HCT116 (cell line): ENCODE measurements at regions not wholly inside any gene's neighbourhood (a gene's known extent, or its start where the extent isn't known, plus 50 kb on each side); places are given as distances from the start of the nearest gene placed in this dataset.

Experiments
- ATAC-seq: fragments of 200-7000 bp; cut with Tn5 transposase; 2 replicates; pipeline ENCODE4 v1.9.1; 2020; ENCODE audit warnings: mild to moderate bottlenecking, moderate library complexity
- BruUV-seq: library from RNA; stranded (reverse); fragments of 400-500 nt; replicated peaks from 2 replicates; lab custom pipeline; 2021; lab: Mats Ljungman, UMichigan
- CTCF ChIA-PET: fragments of 300-600 bp; sonication (Branson Sonifier 250); formaldehyde crosslinking; loops from one replicate; lab custom pipeline; 2021; ENCODE audit warnings: antibody characterized with exemption; lab: Charles Lee
- POLR2A ChIA-PET: fragments of 300-600, 350-600 bp; sonication (Branson Sonifier 250); formaldehyde crosslinking; loops from one replicate; lab custom pipeline; 2021; ENCODE audit warnings: antibody characterized with exemption; lab: Charles Lee
- RAD21 ChIA-PET, 2 experiments: fragments of 300-600 bp; sonication (Branson Sonifier 250); formaldehyde crosslinking; loops; one replicate each; lab custom pipeline; 2023; ENCODE audit warnings: low total read pairs in 2 of 2; ENCODE audit not compliant: uncharacterized antibody in 2 of 2, unreplicated experiment in 2 of 2, low non-redundant PET in 1 of 2; lab: Charles Lee
- DNase-seq: peaks from one replicate; pipeline ENCODE4 v3.0.0-alpha.2; 2010; ENCODE audit warnings: low read depth, low spot score
- H2AFZ ChIP-seq: fragments of 200-600 bp; shearing (Covaris generic), sonication (generic); 2 replicates; pipeline ENCODE4 v1.6.1; 2017; ENCODE audit warnings: low read depth, mixed run types, mixed read lengths, antibody characterized with exemption, low read length; ENCODE audit not compliant: poor library complexity, severe bottlenecking
- H3K27ac ChIP-seq: 2 replicates; pipeline ENCODE4 v1.5.1; 2012; ENCODE audit warnings: low read depth, low read length
- H3K27me3 ChIP-seq: fragments of 200-600 bp; sonication (generic); 2 replicates; pipeline ENCODE4 v1.6.1; 2016; ENCODE audit warnings: mixed run types, low read length, mixed read lengths; ENCODE audit not compliant: insufficient read depth
- H3K36me3 ChIP-seq, 2 experiments: fragments of 200-500 bp in 1 of 2; fragments of 200-600 bp in 1 of 2; sonication (Bioruptor generic) in 1 of 2; sonication (generic) in 1 of 2; 2 replicates each; pipeline versions ENCODE4 v1.5.1 to v1.6.1; 2014 to 2016; ENCODE audit warnings: low read length in 2 of 2, inconsistent platforms in 1 of 2, mixed read lengths in 1 of 2, mixed run types in 1 of 2; ENCODE audit not compliant: insufficient read depth in 2 of 2, control insufficient read depth in 1 of 2
- H3K4me1 ChIP-seq, 2 experiments: fragments of 200-600 bp in 1 of 2; sonication (generic) in 1 of 2; 2 replicates each; pipeline versions ENCODE4 v1.5.1 to v1.6.1; 2012 to 2017; ENCODE audit warnings: low read length in 2 of 2, inconsistent platforms in 1 of 2, mild to moderate bottlenecking in 1 of 2, mixed read lengths in 1 of 2, mixed run types in 1 of 2, moderate library complexity in 1 of 2; ENCODE audit not compliant: insufficient read depth in 2 of 2, control insufficient read depth in 1 of 2
- H3K4me2 ChIP-seq: fragments of 200-600 bp; sonication (generic); 2 replicates; pipeline ENCODE4 v1.6.1; 2017; ENCODE audit warnings: mixed run types, low read length, mixed read lengths
- H3K4me3 ChIP-seq, 2 experiments: fragments of 200-600 bp in 1 of 2; sonication (generic) in 1 of 2; replicated peaks in 1 of 2; 2 replicates each; pipeline ENCODE4 v1.5.1; 2011 to 2016; ENCODE audit warnings: low read length in 2 of 2, control low read depth in 1 of 2, low read depth in 1 of 2, mild to moderate bottlenecking in 1 of 2, mixed read lengths in 1 of 2, mixed run types in 1 of 2
- H3K79me2 ChIP-seq: fragments of 200-600 bp; sonication (generic); 2 replicates; pipeline ENCODE4 v1.6.1; 2017; ENCODE audit warnings: mild to moderate bottlenecking, mixed run types, low read length, moderate library complexity, mixed read lengths; ENCODE audit not compliant: insufficient read depth
- H3K9ac ChIP-seq: fragments of 200-600 bp; sonication (generic); 2 replicates; pipeline ENCODE4 v1.6.1; 2016; ENCODE audit warnings: low read length, mixed read lengths
- H3K9me2 ChIP-seq: fragments of 200-600 bp; sonication (generic), shearing (Covaris generic); 2 replicates; pipeline ENCODE4 v1.6.1; 2017; ENCODE audit warnings: mixed run types, mild to moderate bottlenecking, moderate library complexity; ENCODE audit not compliant: insufficient read depth
- H3K9me3 ChIP-seq, 2 experiments: fragments of 200-500 bp in 1 of 2; fragments of 200-600 bp in 1 of 2; sonication (Bioruptor generic) in 1 of 2; sonication (generic) in 1 of 2; 2 replicates each; pipeline ENCODE4 v1.6.1; 2014 to 2017; ENCODE audit warnings: low read length in 2 of 2, mixed read lengths in 2 of 2, inconsistent platforms in 1 of 2, low read depth in 1 of 2, mild to moderate bottlenecking in 1 of 2, mixed run types in 1 of 2, moderate library complexity in 1 of 2; ENCODE audit not compliant: control insufficient read depth in 1 of 2, insufficient read depth in 1 of 2
- H4K20me1 ChIP-seq: fragments of 200-600 bp; sonication (generic), shearing (Covaris generic); 2 replicates; pipeline ENCODE4 v1.6.1; 2017; ENCODE audit warnings: mixed run types, mild to moderate bottlenecking, moderate library complexity; ENCODE audit not compliant: insufficient read depth
- CBX3 ChIP-seq: IDR thresholded peaks from 2 replicates; pipeline ENCODE4 v1.6.1; 2012; ENCODE audit warnings: low read depth
- CEBPB ChIP-seq: IDR thresholded peaks from 2 replicates; pipeline ENCODE4 v1.6.1; 2012; ENCODE audit warnings: low read depth
- CTCF ChIP-seq, 3 experiments: fragments of 200-600 bp in 1 of 3; sonication (generic) in 1 of 3; IDR thresholded peaks in 2 of 3; conservative IDR thresholded peaks in 1 of 3; 2 replicates each; pipeline ENCODE4 v1.5.1; 2012 to 2017; ENCODE audit warnings: low read depth in 2 of 3, low read length in 2 of 3, antibody characterized with exemption in 1 of 3, borderline replicate concordance in 1 of 3, control low read depth in 1 of 3, mild to moderate bottlenecking in 1 of 3, mixed read lengths in 1 of 3, mixed run types in 1 of 3, moderate library complexity in 1 of 3; ENCODE audit not compliant: insufficient read depth in 1 of 3
- ELF1 ChIP-seq: IDR thresholded peaks from 2 replicates; pipeline ENCODE4 v1.6.1; 2012; ENCODE audit warnings: low read depth, borderline replicate concordance
- EZH2 ChIP-seq: fragments of 200-600 bp; sonication (generic); IDR thresholded peaks from 2 replicates; pipeline ENCODE4 v1.6.1; 2017; ENCODE audit warnings: antibody characterized with exemption, mixed run types
- EZH2phosphoT487 ChIP-seq: fragments of 200-600 bp; IDR thresholded peaks from 2 replicates; pipeline ENCODE4 v1.6.1; 2018; ENCODE audit warnings: antibody characterized with exemption, borderline replicate concordance
- FOSL1 ChIP-seq: IDR thresholded peaks from 2 replicates; pipeline ENCODE4 v1.6.1; 2012; ENCODE audit warnings: low read depth
- JUND ChIP-seq: IDR thresholded peaks from 2 replicates; pipeline ENCODE4 v1.6.1; 2012
- MAX ChIP-seq: IDR thresholded peaks from 2 replicates; pipeline ENCODE4 v1.6.1; 2012
- POLR2A ChIP-seq: IDR thresholded peaks from 2 replicates; pipeline ENCODE4 v1.7.0; 2011; ENCODE audit warnings: borderline replicate concordance; ENCODE audit not compliant: insufficient read depth, insufficient read length; ENCODE audit errors: extremely low read depth
- POLR2AphosphoS5 ChIP-seq: IDR thresholded peaks from 2 replicates; pipeline ENCODE4 v1.6.1; 2011; ENCODE audit warnings: mild to moderate bottlenecking, low read depth, low read length, moderate library complexity
- RAD21 ChIP-seq: IDR thresholded peaks from 2 replicates; pipeline ENCODE4 v1.6.1; 2012; ENCODE audit warnings: low read depth, mild to moderate bottlenecking
- SP1 ChIP-seq: IDR thresholded peaks from 2 replicates; pipeline ENCODE4 v1.6.1; 2012; ENCODE audit warnings: low read depth
- SRF ChIP-seq: IDR thresholded peaks from 2 replicates; pipeline ENCODE4 v1.6.1; 2012; ENCODE audit warnings: low read depth
- TCF7L2 ChIP-seq: IDR thresholded peaks from 2 replicates; pipeline ENCODE4 v1.7.0; 2011; ENCODE audit warnings: borderline replicate concordance, inconsistent platforms; ENCODE audit not compliant: insufficient read depth, insufficient read length; ENCODE audit errors: extremely low read depth
- ZFX ChIP-seq: fragments of 450-650 bp; IDR thresholded peaks from 2 replicates; pipeline ENCODE4 v1.6.1; 2017
- ZNF274 ChIP-seq: fragments of 200-500 bp; sonication (Bioruptor generic); IDR thresholded peaks from 2 replicates; pipeline ENCODE4 v1.6.1; 2014; ENCODE audit warnings: mild to moderate bottlenecking, low read depth, low read length, inconsistent platforms
- intact Hi-C: fragments of 100-400 bp; cut with micrococcal nuclease; formaldehyde crosslinking; loops from 2 replicates; pipeline ENCODE4 v1.10.0; 2022
- TF ChIP-seq, protein P1 (sequence below): IDR thresholded peaks from 2 replicates; pipeline ENCODE4 v1.6.1; 2012
- TF ChIP-seq, protein P2 (sequence below): IDR thresholded peaks from 2 replicates; pipeline ENCODE4 v1.6.1; 2012; ENCODE audit warnings: low read depth
- TF ChIP-seq, protein P3 (sequence below): IDR thresholded peaks from 2 replicates; pipeline ENCODE4 v1.6.1; 2011; ENCODE audit warnings: mild to moderate bottlenecking, low read length, moderate library complexity; ENCODE audit not compliant: insufficient replicate concordance; ENCODE audit errors: extremely low read depth

DNA sequence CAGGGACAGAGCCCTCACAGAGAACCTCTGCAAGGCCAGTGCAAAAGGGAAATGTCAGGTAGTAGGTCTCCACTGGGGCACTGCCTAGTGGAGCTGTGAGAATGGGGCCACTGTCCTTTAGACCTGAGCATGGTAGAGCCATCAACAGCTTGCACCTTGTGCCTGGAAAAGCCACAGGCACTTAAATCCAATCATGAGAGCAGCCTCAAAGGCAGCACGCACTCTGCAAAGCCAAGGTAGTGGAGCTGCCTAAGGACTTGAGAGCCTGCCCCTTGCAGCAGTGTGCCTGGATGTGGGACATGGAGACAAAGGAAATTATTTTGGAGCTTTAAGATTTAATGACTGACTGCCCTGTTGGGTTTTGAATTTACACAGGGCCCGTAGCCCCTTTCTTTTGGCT lies 918.5 kb upstream of the POT1 start:
- no peak overlapping the region for H2AFZ ChIP-seq
- CTCF ChIA-PET: no interaction called here
- H3K9me3 ChIP-seq: no peaks in the 10 kb centered on the region

More for the DNA sequence above, 918.5 kb upstream of the POT1 start:
- H3K9ac ChIP-seq: no peak overlapping the region
- BruUV-seq: no TSS peak
- intact Hi-C loops: no loop called here
- no peak for ATAC-seq
- ChIA-PET POLR2A (no interaction called here), RAD21 (no interaction called here)
- no peaks in the 10 kb centered on the region for H3K27me3 ChIP-seq
- no peak overlapping the region for H3K27ac ChIP-seq
- DNase-seq: no peak
- H3K4me3 ChIP-seq: no peak overlapping the region
- no peaks in the 10 kb centered on the region for H3K79me2 ChIP-seq
- no peak for TF ChIP-seq RAD21
- TF ChIP-seq CBX3: no peak
- TF ChIP-seq, protein P1, sequence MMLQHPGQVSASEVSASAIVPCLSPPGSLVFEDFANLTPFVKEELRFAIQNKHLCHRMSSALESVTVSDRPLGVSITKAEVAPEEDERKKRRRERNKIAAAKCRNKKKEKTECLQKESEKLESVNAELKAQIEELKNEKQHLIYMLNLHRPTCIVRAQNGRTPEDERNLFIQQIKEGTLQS: no peak
- no peak for TF ChIP-seq JUND
- no peak for TF ChIP-seq CEBPB
- TF ChIP-seq ZNF274: no peak
- TF ChIP-seq POLR2AphosphoS5: no peak
- TF ChIP-seq FOSL1: no peak
- TF ChIP-seq, protein P2, sequence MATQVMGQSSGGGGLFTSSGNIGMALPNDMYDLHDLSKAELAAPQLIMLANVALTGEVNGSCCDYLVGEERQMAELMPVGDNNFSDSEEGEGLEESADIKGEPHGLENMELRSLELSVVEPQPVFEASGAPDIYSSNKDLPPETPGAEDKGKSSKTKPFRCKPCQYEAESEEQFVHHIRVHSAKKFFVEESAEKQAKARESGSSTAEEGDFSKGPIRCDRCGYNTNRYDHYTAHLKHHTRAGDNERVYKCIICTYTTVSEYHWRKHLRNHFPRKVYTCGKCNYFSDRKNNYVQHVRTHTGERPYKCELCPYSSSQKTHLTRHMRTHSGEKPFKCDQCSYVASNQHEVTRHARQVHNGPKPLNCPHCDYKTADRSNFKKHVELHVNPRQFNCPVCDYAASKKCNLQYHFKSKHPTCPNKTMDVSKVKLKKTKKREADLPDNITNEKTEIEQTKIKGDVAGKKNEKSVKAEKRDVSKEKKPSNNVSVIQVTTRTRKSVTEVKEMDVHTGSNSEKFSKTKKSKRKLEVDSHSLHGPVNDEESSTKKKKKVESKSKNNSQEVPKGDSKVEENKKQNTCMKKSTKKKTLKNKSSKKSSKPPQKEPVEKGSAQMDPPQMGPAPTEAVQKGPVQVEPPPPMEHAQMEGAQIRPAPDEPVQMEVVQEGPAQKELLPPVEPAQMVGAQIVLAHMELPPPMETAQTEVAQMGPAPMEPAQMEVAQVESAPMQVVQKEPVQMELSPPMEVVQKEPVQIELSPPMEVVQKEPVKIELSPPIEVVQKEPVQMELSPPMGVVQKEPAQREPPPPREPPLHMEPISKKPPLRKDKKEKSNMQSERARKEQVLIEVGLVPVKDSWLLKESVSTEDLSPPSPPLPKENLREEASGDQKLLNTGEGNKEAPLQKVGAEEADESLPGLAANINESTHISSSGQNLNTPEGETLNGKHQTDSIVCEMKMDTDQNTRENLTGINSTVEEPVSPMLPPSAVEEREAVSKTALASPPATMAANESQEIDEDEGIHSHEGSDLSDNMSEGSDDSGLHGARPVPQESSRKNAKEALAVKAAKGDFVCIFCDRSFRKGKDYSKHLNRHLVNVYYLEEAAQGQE: no peak
- TF ChIP-seq, protein P3, sequence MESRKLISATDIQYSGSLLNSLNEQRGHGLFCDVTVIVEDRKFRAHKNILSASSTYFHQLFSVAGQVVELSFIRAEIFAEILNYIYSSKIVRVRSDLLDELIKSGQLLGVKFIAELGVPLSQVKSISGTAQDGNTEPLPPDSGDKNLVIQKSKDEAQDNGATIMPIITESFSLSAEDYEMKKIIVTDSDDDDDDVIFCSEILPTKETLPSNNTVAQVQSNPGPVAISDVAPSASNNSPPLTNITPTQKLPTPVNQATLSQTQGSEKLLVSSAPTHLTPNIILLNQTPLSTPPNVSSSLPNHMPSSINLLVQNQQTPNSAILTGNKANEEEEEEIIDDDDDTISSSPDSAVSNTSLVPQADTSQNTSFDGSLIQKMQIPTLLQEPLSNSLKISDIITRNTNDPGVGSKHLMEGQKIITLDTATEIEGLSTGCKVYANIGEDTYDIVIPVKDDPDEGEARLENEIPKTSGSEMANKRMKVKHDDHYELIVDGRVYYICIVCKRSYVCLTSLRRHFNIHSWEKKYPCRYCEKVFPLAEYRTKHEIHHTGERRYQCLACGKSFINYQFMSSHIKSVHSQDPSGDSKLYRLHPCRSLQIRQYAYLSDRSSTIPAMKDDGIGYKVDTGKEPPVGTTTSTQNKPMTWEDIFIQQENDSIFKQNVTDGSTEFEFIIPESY: no peak
- TF ChIP-seq SRF: no peak
- no peak for TF ChIP-seq SP1
- no peak for TF ChIP-seq CTCF (IDR thresholded peaks at IDR 0.05 in 2 of 3, conservative IDR thresholded peaks at IDR 0.05 in 1 of 3; ENCODE audit: borderline replicate concordance in 1 of 3, insufficient read depth in 1 of 3, low read depth in 2 of 3, low read length in 2 of 3)
- TF ChIP-seq MAX: no peak
- TF ChIP-seq ELF1: no peak
- TF ChIP-seq ZFX: no peak
- no peak for TF ChIP-seq POLR2A
- TF ChIP-seq TCF7L2: no peak
- TF ChIP-seq EZH2: no peak
- TF ChIP-seq EZH2phosphoT487: no peak
- no peak overlapping the region for H3K4me2 ChIP-seq
- H3K36me3 ChIP-seq: no peaks in the 10 kb centered on the region
- no peaks in the 10 kb centered on the region for H3K9me2 ChIP-seq
- no peaks in the 10 kb centered on the region for H4K20me1 ChIP-seq
- H3K4me1 ChIP-seq: no peaks in the 10 kb centered on the region
